Natural killer cell (primary cell): ENCODE measurements at regions not wholly inside any gene's neighbourhood (a gene's known extent, or its start where the extent isn't known, plus 50 kb on each side); places are given as distances from the start of the nearest gene placed in this dataset.

Source experiments
- ATAC-seq, 3 donors: fragments of 150-1000 bp in 2 of 3; fragments of 200-7000 bp in 1 of 3; cut with Tn5 transposase; 1 replicate in 1 of 3; 2 replicates in 2 of 3; pipeline ENCODE4 v1.10.0; 2021; ENCODE audit warnings: mild to moderate bottlenecking in 2 of 3, moderate library complexity in 2 of 3
- DNase-seq, 2 donors: peaks; one replicate each; pipeline versions ENCODE4 v3.0.0 to v3.0.0-alpha.2; 2013 to 2021; ENCODE audit warnings: mixed read lengths in 1 of 2
- H3K27ac ChIP-seq: one replicate; pipeline ENCODE4 v1.5.1; 2013; ENCODE audit warnings: mild to moderate bottlenecking, low read length
- H3K27me3 ChIP-seq: one replicate; pipeline ENCODE4 v1.6.1; 2013; ENCODE audit warnings: low read length; ENCODE audit not compliant: control insufficient read depth, insufficient read depth
- H3K36me3 ChIP-seq: one replicate; pipeline ENCODE4 v1.6.1; 2013; ENCODE audit warnings: low read length; ENCODE audit not compliant: control insufficient read depth, insufficient read depth
- H3K4me1 ChIP-seq: one replicate; pipeline ENCODE4 v1.6.1; 2013; ENCODE audit warnings: low read length; ENCODE audit not compliant: control insufficient read depth, insufficient read depth
- H3K4me3 ChIP-seq: one replicate; pipeline ENCODE4 v1.5.1; 2013; ENCODE audit warnings: low read length
- H3K9me3 ChIP-seq: one replicate; pipeline ENCODE4 v1.6.1; 2013; ENCODE audit warnings: low read length; ENCODE audit not compliant: control insufficient read depth, insufficient read depth
- H3K27ac Mint-ChIP-seq, 2 donors: one replicate each; pipeline ENCODE4 v1.8.0; 2022; ENCODE audit warnings: mild to moderate bottlenecking in 2 of 2, mixed read lengths in 2 of 2, moderate library complexity in 1 of 2
- H3K27me3 Mint-ChIP-seq, 2 donors: one replicate each; pipeline ENCODE4 v1.8.0; 2022; ENCODE audit warnings: low read depth in 2 of 2, mixed read lengths in 2 of 2
- H3K36me3 Mint-ChIP-seq: one replicate; pipeline ENCODE4 v1.8.0; 2022; ENCODE audit warnings: mixed read lengths
- H3K4me1 Mint-ChIP-seq, 2 donors: one replicate each; pipeline ENCODE4 v1.8.0; 2022; ENCODE audit warnings: mixed read lengths in 2 of 2
- H3K4me3 Mint-ChIP-seq: one replicate; pipeline ENCODE4 v1.8.0; 2022; ENCODE audit warnings: mild to moderate bottlenecking, moderate library complexity, mixed read lengths
- H3K9me3 Mint-ChIP-seq, 2 donors: one replicate each; pipeline ENCODE4 v1.8.0; 2022; ENCODE audit warnings: mixed read lengths in 2 of 2
- CTCF ChIP-seq: fragments of 200-600 bp; IDR thresholded peaks from one replicate; pipeline ENCODE4 v1.8.0; 2022; ENCODE audit warnings: antibody characterized with exemption
- WGBS: methylation state at CpG from one replicate; pipeline ENCODE4 v1.1.7; 2013; ENCODE audit warnings: missing lambda C conversion rate; ENCODE audit not compliant: insufficient coverage; 5-methylcytosine and 5-hydroxymethylcytosine counted together
- intact Hi-C: fragments of 100-400 bp; cut with micrococcal nuclease; formaldehyde crosslinking; loops from one replicate; pipeline ENCODE4 v1.14.2; 2022

GRCh38 chr20:60764771-60765170 is 487.3 kb upstream of the CDH4 start:
- Mint-ChIP-seq H3K4me3 (no peak overlapping the region), H3K4me1 (no peaks in the 10 kb centered on the region), H3K36me3 (no peaks in the 10 kb centered on the region), H3K27ac (no peak overlapping the region), H3K9me3 (no peaks in the 10 kb centered on the region), H3K27me3 (peaks cover 3 to 12% of the 10 kb centered on the region in 2 donors)
- no peaks in the 10 kb centered on the region for H3K9me3 ChIP-seq
- no peaks in the 10 kb centered on the region for H3K36me3 ChIP-seq
- H3K27ac ChIP-seq, result no peak overlapping the region
- DNase-seq (no peak), ATAC-seq (no peak)
- intact Hi-C loops, result no loop called here
- H3K4me3 ChIP-seq, result no peak overlapping the region
- H3K4me1 ChIP-seq, result no peaks in the 10 kb centered on the region
- 48% methylated on average over 9 of the region's 9 CpGs for WGBS
- TF ChIP-seq CTCF, result no peak
- H3K27me3 ChIP-seq, result no peaks in the 10 kb centered on the region

- no peak overlapping the region for H3K4me3 ChIP-seq
- no peaks in the 10 kb centered on the region for H3K9me3 ChIP-seq
- no peaks in the 10 kb centered on the region for H3K36me3 ChIP-seq
- DNase-seq, result no peak
- H3K9me3 Mint-ChIP-seq, result no peaks in the 10 kb centered on the region
- H3K27me3 Mint-ChIP-seq, result peaks cover 9 to 24% of the 10 kb centered on the region in 2 donors
- 69% methylated on average over 10 of the region's 10 CpGs for WGBS
- H3K27ac Mint-ChIP-seq, result no peak overlapping the region
- intact Hi-C loops, result no loop called here
- peak in 1 of 3 donors; percentile 29 for ATAC-seq
- no peak overlapping the region for H3K4me3 Mint-ChIP-seq
- TF ChIP-seq CTCF, result no peak
- H3K27ac ChIP-seq, result no peak overlapping the region
- no peaks in the 10 kb centered on the region for H3K4me1 Mint-ChIP-seq
- no peaks in the 10 kb centered on the region for H3K4me1 ChIP-seq
- H3K27me3 ChIP-seq, result no peaks in the 10 kb centered on the region
- H3K36me3 Mint-ChIP-seq, result no peaks in the 10 kb centered on the region
These were observed 486.1 kb upstream of the CDH4 start for GRCh38 chr20:60765821-60766403.

- no peak for ATAC-seq
- no peak for DNase-seq
- no peak overlapping the region for H3K4me3 Mint-ChIP-seq
- H3K4me3 ChIP-seq, result no peak overlapping the region
- H3K9me3 ChIP-seq, result no peaks in the 10 kb centered on the region
- intact Hi-C loops, result no loop called here
- WGBS, result 93% methylated on average over 1 of the region's 1 CpG
- no peak overlapping the region for H3K27ac Mint-ChIP-seq
- H3K9me3 Mint-ChIP-seq, result no peaks in the 10 kb centered on the region
- no peaks in the 10 kb centered on the region for H3K4me1 ChIP-seq
- H3K27me3 ChIP-seq, result no peaks in the 10 kb centered on the region
- no peaks in the 10 kb centered on the region for H3K36me3 Mint-ChIP-seq
- H3K36me3 ChIP-seq, result no peaks in the 10 kb centered on the region
- H3K27ac ChIP-seq, result no peak overlapping the region
- no peak for TF ChIP-seq CTCF
- no peaks in the 10 kb centered on the region for H3K4me1 Mint-ChIP-seq
- peaks cover 9 to 24% of the 10 kb centered on the region in 2 donors for H3K27me3 Mint-ChIP-seq
These were observed 483.8 kb upstream of the CDH4 start for GRCh38 chr20:60768216-60768615.

- H3K27me3 Mint-ChIP-seq, result peaks cover 0 to 5% of the 10 kb centered on the region in 2 donors
- no peak overlapping the region for H3K27ac ChIP-seq
- H3K9me3 ChIP-seq, result no peaks in the 10 kb centered on the region
- no peaks in the 10 kb centered on the region for H3K36me3 Mint-ChIP-seq
- no peak overlapping the region for H3K4me3 Mint-ChIP-seq
- TF ChIP-seq CTCF, result no peak
- ATAC-seq (no peak), DNase-seq (no peak)
- no peaks in the 10 kb centered on the region for H3K36me3 ChIP-seq
- H3K27ac Mint-ChIP-seq, result no peak overlapping the region
- H3K4me1 ChIP-seq, result no peaks in the 10 kb centered on the region
- H3K4me1 Mint-ChIP-seq, result no peaks in the 10 kb centered on the region
- H3K27me3 ChIP-seq, result no peaks in the 10 kb centered on the region
- intact Hi-C loops, result no loop called here
- no peaks in the 10 kb centered on the region for H3K9me3 Mint-ChIP-seq
- no peak overlapping the region for H3K4me3 ChIP-seq
- WGBS, result 50% methylated on average over 5 of the region's 6 CpGs
These were observed 471.6 kb upstream of the CDH4 start for GRCh38 chr20:60780388-60781025.
